GM23338 (cell line): ENCODE measurements at regions not wholly inside any gene's neighbourhood (a gene's known extent, or its start where the extent isn't known, plus 50 kb on each side); places are given as distances from the start of the nearest gene placed in this dataset.

Source experiments
- ATAC-seq: fragments of 200-7000 bp; cut with Tn5 transposase; 3 replicates; pipeline ENCODE4 v1.9.1; 2020
- DNase-seq: peaks from one replicate; pipeline ENCODE4 v3.0.0-alpha.2; 2015; ENCODE audit warnings: low spot score
- H2AFZ ChIP-seq: fragments of 200-600 bp; sonication (generic); 2 replicates; pipeline ENCODE4 v1.8.0; 2016; ENCODE audit warnings: antibody characterized with exemption, mild to moderate bottlenecking, moderate library complexity
- H3F3A ChIP-seq: fragments of 200-600 bp; sonication (generic); replicated peaks from 2 replicates; pipeline ENCODE4 v1.8.0; 2017; ENCODE audit warnings: antibody characterized with exemption, mixed run types, low read depth
- H3K27ac ChIP-seq: fragments of 200-600 bp; sonication (generic); 2 replicates; pipeline ENCODE4 v1.6.1; 2016; ENCODE audit warnings: low read depth
- H3K27me3 ChIP-seq: fragments of 200-600 bp; sonication (generic); 2 replicates; pipeline ENCODE4 v1.8.0; 2016; ENCODE audit warnings: mild to moderate bottlenecking, mixed run types, moderate library complexity; ENCODE audit not compliant: insufficient read depth
- H3K36me3 ChIP-seq: fragments of 200-600 bp; sonication (generic); 2 replicates; pipeline ENCODE4 v1.8.0; 2016; ENCODE audit warnings: mild to moderate bottlenecking; ENCODE audit not compliant: insufficient read depth
- H3K4me1 ChIP-seq: fragments of 200-600 bp; sonication (generic); 2 replicates; pipeline ENCODE4 v1.8.0; 2016; ENCODE audit warnings: mild to moderate bottlenecking, moderate library complexity; ENCODE audit not compliant: insufficient read depth
- H3K4me2 ChIP-seq: fragments of 200-600 bp; sonication (generic); 2 replicates; pipeline ENCODE4 v1.7.1; 2017; ENCODE audit warnings: mixed run types
- H3K4me3 ChIP-seq: fragments of 200-600 bp; sonication (generic); 2 replicates; pipeline ENCODE4 v1.6.1; 2016; ENCODE audit warnings: mixed run types
- H3K79me2 ChIP-seq: fragments of 200-600 bp; sonication (generic); replicated peaks from 2 replicates; pipeline ENCODE4 v1.8.0; 2017; ENCODE audit warnings: mild to moderate bottlenecking; ENCODE audit not compliant: insufficient read depth
- H3K9me2 ChIP-seq: fragments of 200-600 bp; sonication (generic); 2 replicates; pipeline ENCODE4 v1.8.0; 2017; ENCODE audit not compliant: insufficient read depth
- H4K20me1 ChIP-seq: fragments of 200-600 bp; sonication (generic); replicated peaks from 2 replicates; pipeline ENCODE4 v1.8.0; 2017; ENCODE audit warnings: mild to moderate bottlenecking; ENCODE audit not compliant: insufficient read depth
- H3K27ac Mint-ChIP-seq: 2 replicates; pipeline ENCODE4 v1.8.0; 2020; ENCODE audit warnings: inconsistent platforms, mild to moderate bottlenecking, moderate library complexity, mixed read lengths
- H3K27me3 Mint-ChIP-seq: 3 replicates; pipeline ENCODE4 v1.8.0; 2022; ENCODE audit warnings: low read depth, mild to moderate bottlenecking, moderate library complexity, mixed read lengths, inconsistent platforms; ENCODE audit not compliant: insufficient read depth, poor library complexity
- H3K36me3 Mint-ChIP-seq: 3 replicates; pipeline ENCODE4 v1.8.0; 2021; ENCODE audit warnings: low read depth, mild to moderate bottlenecking, inconsistent platforms, moderate library complexity, mixed read lengths
- H3K4me1 Mint-ChIP-seq: 3 replicates; pipeline ENCODE4 v1.8.0; 2020; ENCODE audit warnings: mild to moderate bottlenecking, inconsistent platforms, mixed read lengths
- H3K4me3 Mint-ChIP-seq: 3 replicates; pipeline ENCODE4 v1.8.0; 2021; ENCODE audit warnings: moderate library complexity, mild to moderate bottlenecking, inconsistent platforms, mixed read lengths
- H3K9me3 Mint-ChIP-seq: 3 replicates; pipeline ENCODE4 v1.8.0; 2020; ENCODE audit warnings: moderate library complexity, mild to moderate bottlenecking, inconsistent platforms, mixed read lengths
- CREB1 ChIP-seq: fragments of 250-450 bp; sonication (Bioruptor Pico); IDR thresholded peaks from 2 replicates; pipeline ENCODE4 v1.5.0; 2020; ENCODE audit warnings: low read depth, mild to moderate bottlenecking, moderate library complexity
- CTCF ChIP-seq, 2 experiments: fragments of 200-600 bp in 1 of 2; sonication (generic) in 1 of 2; conservative IDR thresholded peaks; 2 replicates each; pipeline versions ENCODE4 v1.5.1 to v1.6.1; 2016 to 2017; ENCODE audit warnings: antibody characterized with exemption in 2 of 2, low read depth in 2 of 2, mild to moderate bottlenecking in 2 of 2, moderate library complexity in 1 of 2
- ETS1 ChIP-seq: IDR thresholded peaks from 2 replicates; pipeline ENCODE4 v1.6.1; 2016; ENCODE audit warnings: antibody characterized with exemption
- EZH2 ChIP-seq: fragments of 200-600 bp; sonication (generic); IDR thresholded peaks from one replicate; pipeline ENCODE4 v1.8.0; 2017; ENCODE audit warnings: antibody characterized with exemption, mild to moderate bottlenecking, low read depth; ENCODE audit not compliant: unreplicated experiment
- EZH2phosphoT487 ChIP-seq: fragments of 200-600 bp; sonication (generic); IDR thresholded peaks from one replicate; pipeline ENCODE4 v1.8.1; 2018; ENCODE audit warnings: antibody characterized with exemption; ENCODE audit not compliant: unreplicated experiment
- JUNB ChIP-seq: IDR thresholded peaks from one replicate; pipeline ENCODE4 v1.6.1; 2016; ENCODE audit warnings: antibody characterized with exemption; ENCODE audit not compliant: unreplicated experiment
- NANOG ChIP-seq: IDR thresholded peaks from 2 replicates; pipeline ENCODE4 v1.6.1; 2016; ENCODE audit warnings: antibody characterized with exemption, borderline replicate concordance
- POLR2AphosphoS5 ChIP-seq: IDR thresholded peaks from 2 replicates; pipeline ENCODE4 v1.6.1; 2016; ENCODE audit warnings: antibody characterized with exemption, low read depth
- REST ChIP-seq: IDR thresholded peaks from one replicate; pipeline ENCODE4 v1.6.1; 2018; ENCODE audit warnings: antibody characterized with exemption; ENCODE audit not compliant: unreplicated experiment
- STAT1 ChIP-seq: IDR thresholded peaks from one replicate; pipeline ENCODE4 v1.6.1; 2016; ENCODE audit warnings: antibody characterized with exemption; ENCODE audit not compliant: unreplicated experiment
- ZNF114 ChIP-seq: fragments of 250-450 bp; sonication (Bioruptor Pico); IDR thresholded peaks from 2 replicates; pipeline ENCODE4 v1.5.0; 2020; ENCODE audit warnings: mild to moderate bottlenecking, moderate library complexity
- ZNF331 ChIP-seq: fragments of 250-450 bp; sonication (Bioruptor Pico); IDR thresholded peaks from 2 replicates; pipeline ENCODE4 v1.5.0; 2020; ENCODE audit warnings: low read depth, mild to moderate bottlenecking, moderate library complexity
- ZNF462 ChIP-seq: fragments of 250-450 bp; sonication (Bioruptor Pico); IDR thresholded peaks from 2 replicates; pipeline ENCODE4 v1.5.0; 2020; ENCODE audit warnings: mild to moderate bottlenecking, moderate library complexity

- TF ChIP-seq JUNB: no peak
Measured at GRCh38 chr6:8859501-8859900, 424.2 kb upstream of the SLC35B3 start (continued).

- H3K9me2 ChIP-seq: no peaks in the 10 kb centered on the region; the same call in 1 of the 2 replicates
- H3K27me3 ChIP-seq: no peaks in the 10 kb centered on the region
- no peak overlapping the region for H3K4me3 ChIP-seq
- no peaks in the 10 kb centered on the region for H3F3A ChIP-seq
- DNase-seq (no peak), ATAC-seq (no peak)
- H3K27me3 Mint-ChIP-seq: no peaks in the 10 kb centered on the region
- no peaks in the 10 kb centered on the region; the same call in 2 of the 3 replicates for H3K9me3 Mint-ChIP-seq
- H2AFZ ChIP-seq: no peak overlapping the region
- no peaks in the 10 kb centered on the region for H3K36me3 Mint-ChIP-seq
- no peak overlapping the region for H3K27ac Mint-ChIP-seq
- H3K4me1 Mint-ChIP-seq: no peaks in the 10 kb centered on the region
- H4K20me1 ChIP-seq: no peaks in the 10 kb centered on the region
- H3K4me2 ChIP-seq: no peak overlapping the region
- TF ChIP-seq ZNF462 (CRISPR knock-in tag) (no peak), ZNF331 (CRISPR knock-in tag) (no peak), EZH2phosphoT487 (no peak), EZH2 (no peak), CTCF (conservative IDR thresholded peaks at IDR 0.05; ENCODE audit: low read depth in 2 of 2) (no peak), JUNB (no peak), NANOG (no peak), STAT1 (no peak), CREB1 (CRISPR knock-in tag) (no peak), ETS1 (no peak), ZNF114 (CRISPR knock-in tag) (no peak), REST (no peak), POLR2AphosphoS5 (no peak)
- H3K79me2 ChIP-seq: no peaks in the 10 kb centered on the region
- no peaks in the 10 kb centered on the region for H3K4me1 ChIP-seq
- H3K27ac ChIP-seq: no peak overlapping the region
- H3K36me3 ChIP-seq: no peaks in the 10 kb centered on the region
- H3K4me3 Mint-ChIP-seq: no peak overlapping the region
Measured at GRCh38 chr6:8858854-8859331, 423.5 kb upstream of the SLC35B3 start.
